ENCODE measurements at regions not wholly inside any gene's neighbourhood (a gene's known extent, or its start where the extent isn't known, plus 50 kb on each side); places are given as distances from the start of the nearest gene placed in this dataset.

- DNase-seq (ENCODE audit: low read depth in 4 of 4, low spot score in 2 of 4), result no peak
Observed at GRCh38 chr18:22108674-22109073, 60.7 kb upstream of the GATA6 start.

GRCh38 chr18:22109535-22109934, 59.9 kb upstream of the GATA6 start:
- DNase-seq (ENCODE audit: low read depth in 4 of 4, low spot score in 2 of 4), result no peak

- DNase-seq (ENCODE audit: low read depth in 4 of 4, low spot score in 2 of 4), result no peak
Observed at GRCh38 chr18:22110461-22110924, 58.9 kb upstream of the GATA6 start.

GRCh38 chr18:22112215-22112614, 57.2 kb upstream of the GATA6 start:
- no peak for DNase-seq (ENCODE audit: low read depth in 4 of 4, low spot score in 2 of 4)

GRCh38 chr18:22113144-22113844, 56.1 kb upstream of the GATA6 start:
- no peak for DNase-seq (ENCODE audit: low read depth in 4 of 4, low spot score in 2 of 4)

- no peak for DNase-seq (ENCODE audit: low read depth in 4 of 4, low spot score in 2 of 4)
Observed at GRCh38 chr18:22114526-22115321, 54.7 kb upstream of the GATA6 start.

- DNase-seq (ENCODE audit: low read depth in 4 of 4, low spot score in 2 of 4), result no peak
Observed at GRCh38 chr18:22115573-22115972, 53.8 kb upstream of the GATA6 start.
